BE2C (cell line): ENCODE measurements at regions not wholly inside any gene's neighbourhood (a gene's known extent, or its start where the extent isn't known, plus 50 kb on each side); places are given as distances from the start of the nearest gene placed in this dataset.

ENCODE experiments used
- DNase-seq: peaks from one replicate; pipeline ENCODE4 v3.0.0-alpha.2; 2020
- H3K27me3 ChIP-seq: fragments of 250-450 bp; sonication (Bioruptor Pico); 2 replicates; pipeline ENCODE4 v1.5.1; 2020; ENCODE audit warnings: mild to moderate bottlenecking
- H3K36me3 ChIP-seq: fragments of 250-450 bp; sonication (Bioruptor Pico); 2 replicates; pipeline ENCODE4 v1.5.1; 2020; ENCODE audit warnings: mild to moderate bottlenecking
- H3K4me1 ChIP-seq: fragments of 250-450 bp; sonication (Bioruptor Pico); 2 replicates; pipeline ENCODE4 v1.5.1; 2020
- H3K4me3 ChIP-seq: 2 replicates; pipeline ENCODE4 v1.5.1; 2011; ENCODE audit warnings: low read depth, low read length
- H3K9me3 ChIP-seq: fragments of 250-450 bp; sonication (Bioruptor Pico); 2 replicates; pipeline ENCODE4 v1.5.1; 2020
- TF ChIP-seq, protein P1 (sequence below): IDR thresholded peaks from 2 replicates; pipeline ENCODE4 v1.5.1; 2012; ENCODE audit warnings: mild to moderate bottlenecking, low read depth, low read length

DNA sequence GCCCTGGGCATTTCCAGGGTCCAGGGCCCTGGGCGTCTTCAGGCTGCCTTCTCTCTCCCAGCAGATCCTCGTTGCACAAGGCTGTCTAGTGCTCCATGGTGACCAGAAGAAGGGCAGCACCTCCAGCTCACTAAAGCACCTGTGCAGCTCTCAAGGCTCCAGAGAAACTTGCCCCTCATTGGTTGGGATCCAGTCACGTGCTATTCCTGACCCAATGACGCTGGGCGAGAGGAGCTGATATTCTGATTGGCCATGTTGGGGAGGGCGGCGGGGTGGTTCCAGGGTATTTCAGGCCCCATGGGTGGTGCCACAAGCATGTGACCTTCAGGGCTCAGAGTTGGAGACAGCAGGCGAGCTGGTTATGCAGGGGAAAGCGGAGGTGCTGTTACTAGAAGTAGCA lies 309.1 kb downstream of the TOX3 start:
- Histone ChIP-seq H3K9me3 (no peaks in the 10 kb centered on the region), H3K4me1 (no peaks in the 10 kb centered on the region), H3K27me3 (no peaks in the 10 kb centered on the region), H3K36me3 (no peaks in the 10 kb centered on the region), H3K4me3 (no peak overlapping the region)
- TF ChIP-seq, protein P1, sequence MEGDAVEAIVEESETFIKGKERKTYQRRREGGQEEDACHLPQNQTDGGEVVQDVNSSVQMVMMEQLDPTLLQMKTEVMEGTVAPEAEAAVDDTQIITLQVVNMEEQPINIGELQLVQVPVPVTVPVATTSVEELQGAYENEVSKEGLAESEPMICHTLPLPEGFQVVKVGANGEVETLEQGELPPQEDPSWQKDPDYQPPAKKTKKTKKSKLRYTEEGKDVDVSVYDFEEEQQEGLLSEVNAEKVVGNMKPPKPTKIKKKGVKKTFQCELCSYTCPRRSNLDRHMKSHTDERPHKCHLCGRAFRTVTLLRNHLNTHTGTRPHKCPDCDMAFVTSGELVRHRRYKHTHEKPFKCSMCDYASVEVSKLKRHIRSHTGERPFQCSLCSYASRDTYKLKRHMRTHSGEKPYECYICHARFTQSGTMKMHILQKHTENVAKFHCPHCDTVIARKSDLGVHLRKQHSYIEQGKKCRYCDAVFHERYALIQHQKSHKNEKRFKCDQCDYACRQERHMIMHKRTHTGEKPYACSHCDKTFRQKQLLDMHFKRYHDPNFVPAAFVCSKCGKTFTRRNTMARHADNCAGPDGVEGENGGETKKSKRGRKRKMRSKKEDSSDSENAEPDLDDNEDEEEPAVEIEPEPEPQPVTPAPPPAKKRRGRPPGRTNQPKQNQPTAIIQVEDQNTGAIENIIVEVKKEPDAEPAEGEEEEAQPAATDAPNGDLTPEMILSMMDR = no peak
- DNase-seq = no peak

DNA sequence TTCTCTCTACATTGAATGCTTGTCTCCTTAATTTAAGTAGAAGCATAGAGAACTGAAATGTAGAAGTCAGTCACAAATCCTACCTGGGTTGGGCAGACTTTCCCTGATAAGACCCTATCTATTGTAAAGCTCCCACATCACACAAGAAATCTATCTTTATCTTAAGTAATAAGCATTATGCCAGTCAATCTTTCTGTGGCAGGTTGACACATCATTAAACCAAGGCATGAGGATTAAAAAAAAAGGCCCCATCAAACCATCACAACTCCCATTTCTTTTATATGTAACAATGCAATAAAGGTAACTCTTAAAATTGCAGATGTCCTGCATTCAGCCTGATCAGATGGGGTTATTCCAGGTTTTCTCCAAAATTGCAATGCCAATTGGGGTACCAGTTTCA lies 311.8 kb downstream of the TOX3 start:
- TF ChIP-seq, protein P1 = no peak
- DNase-seq = no peak
- Histone ChIP-seq H3K9me3 (no peaks in the 10 kb centered on the region), H3K4me3 (no peak overlapping the region), H3K36me3 (no peaks in the 10 kb centered on the region), H3K27me3 (no peaks in the 10 kb centered on the region), H3K4me1 (no peaks in the 10 kb centered on the region)

DNA sequence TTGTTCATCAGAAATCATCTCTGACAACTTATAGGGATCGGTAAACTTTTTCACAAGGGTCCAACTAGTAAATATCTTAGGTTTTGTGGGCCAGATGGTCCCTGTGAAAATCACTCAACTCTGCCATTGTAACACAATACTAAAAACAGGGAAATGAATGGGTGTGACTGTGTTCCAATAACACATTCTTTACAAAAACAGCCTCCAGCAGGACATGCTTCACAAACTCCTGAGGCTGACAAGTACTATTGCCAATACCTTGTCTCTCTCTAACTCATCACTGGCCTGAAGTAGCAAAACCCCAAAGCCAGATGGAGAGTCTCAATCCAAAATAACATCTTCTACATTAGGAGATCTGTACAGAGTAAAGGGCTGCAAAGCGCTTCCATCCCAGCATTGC lies 312.3 kb downstream of the TOX3 start:
- Histone ChIP-seq H3K9me3 (no peaks in the 10 kb centered on the region), H3K4me3 (no peak overlapping the region), H3K36me3 (no peaks in the 10 kb centered on the region), H3K4me1 (no peaks in the 10 kb centered on the region), H3K27me3 (no peaks in the 10 kb centered on the region)
- TF ChIP-seq, protein P1 = no peak
- no peak for DNase-seq

DNA sequence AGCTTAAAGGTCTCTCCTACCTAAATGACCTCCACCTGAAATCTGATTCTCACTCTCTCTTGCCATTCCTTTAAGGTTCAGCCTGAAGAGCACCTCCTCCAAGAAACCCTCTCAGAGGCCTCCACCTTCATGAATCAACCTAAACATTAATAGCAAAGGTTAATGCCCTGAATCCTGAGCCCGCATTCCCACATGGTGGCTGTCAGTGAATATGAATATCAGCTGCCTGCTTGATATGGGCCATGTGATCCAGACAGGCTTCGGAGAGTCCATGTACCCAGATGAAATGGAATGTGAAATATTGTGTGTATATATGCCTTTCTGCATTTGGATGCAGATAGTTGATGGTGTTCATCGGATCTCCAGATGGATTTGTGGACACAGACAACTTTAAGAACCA lies 317.5 kb downstream of the TOX3 start:
- no peak overlapping the region for H3K4me3 ChIP-seq
- H3K4me1 ChIP-seq = no peaks in the 10 kb centered on the region
- no peaks in the 10 kb centered on the region for H3K9me3 ChIP-seq
- no peak for DNase-seq
- H3K27me3 ChIP-seq = no peaks in the 10 kb centered on the region
- no peaks in the 10 kb centered on the region for H3K36me3 ChIP-seq
- TF ChIP-seq, protein P1 = no peak

DNA sequence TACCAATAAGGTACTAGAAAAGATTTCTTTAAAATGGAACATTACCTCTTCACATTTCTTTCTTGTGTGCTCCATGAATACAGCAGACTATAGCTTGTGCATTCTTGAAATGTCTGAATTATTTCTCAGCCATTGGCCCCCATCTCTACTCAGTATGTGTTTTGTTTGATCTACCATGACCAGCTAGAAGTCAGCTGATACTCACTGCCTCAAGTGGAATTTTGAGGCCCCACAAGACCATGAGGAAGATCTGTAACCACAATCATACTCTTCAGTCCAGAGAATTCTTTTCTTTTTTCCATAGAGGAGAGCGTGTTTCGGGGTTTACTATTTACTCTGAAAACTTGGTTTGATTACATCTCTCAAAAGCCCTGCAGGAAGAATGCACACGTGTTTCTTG lies 319.1 kb downstream of the TOX3 start:
- no peaks in the 10 kb centered on the region for H3K27me3 ChIP-seq
- TF ChIP-seq, protein P1 = no peak
- no peak overlapping the region for H3K4me3 ChIP-seq
- no peaks in the 10 kb centered on the region for H3K36me3 ChIP-seq
- DNase-seq = no peak
- no peaks in the 10 kb centered on the region for H3K4me1 ChIP-seq
- H3K9me3 ChIP-seq = no peaks in the 10 kb centered on the region

DNA sequence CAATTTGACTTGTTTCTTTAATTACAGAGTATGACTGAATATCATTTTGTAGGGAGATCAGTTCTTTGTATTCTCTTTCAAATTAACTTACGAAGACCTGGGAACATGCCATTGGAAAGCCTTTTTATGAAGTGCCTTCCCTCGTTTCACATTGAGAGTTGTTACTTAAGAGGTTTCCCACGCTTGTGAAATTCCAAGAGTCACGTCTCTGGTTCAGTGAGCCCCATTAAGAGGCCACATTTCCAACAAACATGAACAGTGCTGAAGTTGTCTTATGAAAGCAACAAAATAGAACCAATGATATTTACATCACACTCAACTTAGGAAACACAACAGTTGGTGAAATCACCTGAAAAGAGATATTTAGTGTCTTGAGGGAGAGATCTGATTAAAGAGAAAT lies 334.1 kb downstream of the TOX3 start:
- no peaks in the 10 kb centered on the region for H3K9me3 ChIP-seq
- TF ChIP-seq, protein P1 = no peak
- no peaks in the 10 kb centered on the region for H3K4me1 ChIP-seq
- no peaks in the 10 kb centered on the region for H3K27me3 ChIP-seq
- H3K36me3 ChIP-seq = no peaks in the 10 kb centered on the region
- no peak overlapping the region for H3K4me3 ChIP-seq
- DNase-seq = no peak
